ENCODE measurements at regions not wholly inside any gene's neighbourhood (a gene's known extent, or its start where the extent isn't known, plus 50 kb on each side); places are given as distances from the start of the nearest gene placed in this dataset.

GRCh38 chr2:38152913-38153312 is 77.0 kb upstream of the CYP1B1 start:
- TF ChIP-seq, protein P1, sequence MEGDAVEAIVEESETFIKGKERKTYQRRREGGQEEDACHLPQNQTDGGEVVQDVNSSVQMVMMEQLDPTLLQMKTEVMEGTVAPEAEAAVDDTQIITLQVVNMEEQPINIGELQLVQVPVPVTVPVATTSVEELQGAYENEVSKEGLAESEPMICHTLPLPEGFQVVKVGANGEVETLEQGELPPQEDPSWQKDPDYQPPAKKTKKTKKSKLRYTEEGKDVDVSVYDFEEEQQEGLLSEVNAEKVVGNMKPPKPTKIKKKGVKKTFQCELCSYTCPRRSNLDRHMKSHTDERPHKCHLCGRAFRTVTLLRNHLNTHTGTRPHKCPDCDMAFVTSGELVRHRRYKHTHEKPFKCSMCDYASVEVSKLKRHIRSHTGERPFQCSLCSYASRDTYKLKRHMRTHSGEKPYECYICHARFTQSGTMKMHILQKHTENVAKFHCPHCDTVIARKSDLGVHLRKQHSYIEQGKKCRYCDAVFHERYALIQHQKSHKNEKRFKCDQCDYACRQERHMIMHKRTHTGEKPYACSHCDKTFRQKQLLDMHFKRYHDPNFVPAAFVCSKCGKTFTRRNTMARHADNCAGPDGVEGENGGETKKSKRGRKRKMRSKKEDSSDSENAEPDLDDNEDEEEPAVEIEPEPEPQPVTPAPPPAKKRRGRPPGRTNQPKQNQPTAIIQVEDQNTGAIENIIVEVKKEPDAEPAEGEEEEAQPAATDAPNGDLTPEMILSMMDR (IDR thresholded peaks at IDR 0.05 in 2 of 3, conservative IDR thresholded peaks at IDR 0.05 in 1 of 3; ENCODE audit: insufficient read depth in 2 of 3, low read depth in 1 of 3, low read length in 3 of 3), result no peak
- TF ChIP-seq SNRNP70 (optimal IDR thresholded peaks at IDR 0.05; ENCODE audit: low read depth, low read length) (no peak), EZH2 (IDR thresholded peaks at IDR 0.05; ENCODE audit: borderline replicate concordance, low read depth, low read length) (no peak), TEAD4 (IDR thresholded peaks at IDR 0.05; ENCODE audit: low read length) (no peak), TEAD4 (CRISPR knock-in tag; IDR thresholded peaks at IDR 0.05; ENCODE audit: borderline replicate concordance) (no peak), MAFF (IDR thresholded peaks at IDR 0.05; ENCODE audit: low read length) (no peak), POLR2A (conservative IDR thresholded peaks at IDR 0.05) (no peak), FOS (IDR thresholded peaks at IDR 0.05; ENCODE audit: extremely low read depth, insufficient read length) (no peak), AFF1 (IDR thresholded peaks at IDR 0.05; ENCODE audit: low read depth in 1 of 2, partially characterized antibody in 2 of 2) (no peak), CEBPB (tag; IDR thresholded peaks at IDR 0.05) (no peak), TCF7L2 (IDR thresholded peaks at IDR 0.05; ENCODE audit: low read depth, low read length) (no peak), SETDB1 (IDR thresholded peaks at IDR 0.05; ENCODE audit: low read length) (no peak)

All from K562 (cell line).